ENCODE measurements at regions not wholly inside any gene's neighbourhood (a gene's known extent, or its start where the extent isn't known, plus 50 kb on each side); places are given as distances from the start of the nearest gene placed in this dataset.

DNA sequence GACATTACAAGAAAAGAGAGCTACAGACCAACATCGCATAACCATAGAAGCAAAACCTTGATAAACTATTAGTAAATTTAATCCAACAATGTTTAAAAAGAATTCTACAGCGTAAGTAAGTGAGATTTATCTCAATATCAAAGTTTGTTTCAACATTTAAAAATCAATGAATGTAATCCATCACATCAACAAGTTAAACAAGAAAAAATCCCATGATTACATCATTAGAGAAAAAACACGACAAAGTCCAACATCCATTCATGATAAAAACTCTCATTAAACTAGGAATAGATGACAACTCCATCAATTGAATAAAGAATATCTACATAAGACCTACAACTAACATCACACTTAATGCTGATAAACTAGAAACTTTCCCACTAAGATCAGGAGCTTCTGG, 239.0 kb upstream of the GGTLC1 start:
- no peak overlapping the region for H3K4me2 ChIP-seq (ENCODE audit: insufficient read depth, low read length)
- intact Hi-C loops (cut with micrococcal nuclease), result no loop called here
- no TSS peak for BruUV-seq (replicated peaks)
- DNase-seq (ENCODE audit: extremely low read depth in 1 of 4, low spot score in 3 of 4) (no peak), FAIRE-seq (no peak), ATAC-seq (no peak)
- TF ChIP-seq, protein P1, sequence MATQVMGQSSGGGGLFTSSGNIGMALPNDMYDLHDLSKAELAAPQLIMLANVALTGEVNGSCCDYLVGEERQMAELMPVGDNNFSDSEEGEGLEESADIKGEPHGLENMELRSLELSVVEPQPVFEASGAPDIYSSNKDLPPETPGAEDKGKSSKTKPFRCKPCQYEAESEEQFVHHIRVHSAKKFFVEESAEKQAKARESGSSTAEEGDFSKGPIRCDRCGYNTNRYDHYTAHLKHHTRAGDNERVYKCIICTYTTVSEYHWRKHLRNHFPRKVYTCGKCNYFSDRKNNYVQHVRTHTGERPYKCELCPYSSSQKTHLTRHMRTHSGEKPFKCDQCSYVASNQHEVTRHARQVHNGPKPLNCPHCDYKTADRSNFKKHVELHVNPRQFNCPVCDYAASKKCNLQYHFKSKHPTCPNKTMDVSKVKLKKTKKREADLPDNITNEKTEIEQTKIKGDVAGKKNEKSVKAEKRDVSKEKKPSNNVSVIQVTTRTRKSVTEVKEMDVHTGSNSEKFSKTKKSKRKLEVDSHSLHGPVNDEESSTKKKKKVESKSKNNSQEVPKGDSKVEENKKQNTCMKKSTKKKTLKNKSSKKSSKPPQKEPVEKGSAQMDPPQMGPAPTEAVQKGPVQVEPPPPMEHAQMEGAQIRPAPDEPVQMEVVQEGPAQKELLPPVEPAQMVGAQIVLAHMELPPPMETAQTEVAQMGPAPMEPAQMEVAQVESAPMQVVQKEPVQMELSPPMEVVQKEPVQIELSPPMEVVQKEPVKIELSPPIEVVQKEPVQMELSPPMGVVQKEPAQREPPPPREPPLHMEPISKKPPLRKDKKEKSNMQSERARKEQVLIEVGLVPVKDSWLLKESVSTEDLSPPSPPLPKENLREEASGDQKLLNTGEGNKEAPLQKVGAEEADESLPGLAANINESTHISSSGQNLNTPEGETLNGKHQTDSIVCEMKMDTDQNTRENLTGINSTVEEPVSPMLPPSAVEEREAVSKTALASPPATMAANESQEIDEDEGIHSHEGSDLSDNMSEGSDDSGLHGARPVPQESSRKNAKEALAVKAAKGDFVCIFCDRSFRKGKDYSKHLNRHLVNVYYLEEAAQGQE (IDR thresholded peaks at IDR 0.05; ENCODE audit: borderline replicate concordance), result no peak
- TF ChIP-seq, protein P1 (CRISPR knock-in tag; IDR thresholded peaks at IDR 0.05; ENCODE audit: low read depth), result no peak
- no peak for TF ChIP-seq NONO (IDR thresholded peaks at IDR 0.05; ENCODE audit: low read depth in 2 of 2, low read length in 1 of 2)
- TF ChIP-seq XRCC3 (IDR thresholded peaks at IDR 0.05), result no peak
- no peaks in the 10 kb centered on the region for H3K36me3 ChIP-seq (ENCODE audit: control insufficient read depth, insufficient read depth, low read length)
- H3K9ac ChIP-seq (ENCODE audit: insufficient read depth in 1 of 2, low read depth in 2 of 2, low read length in 2 of 2), result no peak overlapping the region
- no peak overlapping the region for H3K4me3 ChIP-seq
- 2% methylated on average over 3 of the region's 3 CpGs for WGBS (ENCODE audit: insufficient coverage, low coverage, missing lambda C conversion rate)
- no peaks in the 10 kb centered on the region for H3K9me3 ChIP-seq (replicated peaks; ENCODE audit: control insufficient read depth, insufficient read depth, low read depth, low read length)
- POLR2A ChIA-PET, result no interaction called here
- H2AFZ ChIP-seq (ENCODE audit: low read depth, low read length), result no peak overlapping the region
- H3K27ac ChIP-seq (ENCODE audit: extremely low read depth, low read depth, low read length), result no peak overlapping the region
- CTCF ChIA-PET (ENCODE audit: low intra/inter-chr PET ratio), result no interaction called here
- in situ Hi-C loops (cut with MboI), result no loop called here
- H3K27me3 ChIP-seq (ENCODE audit: control insufficient read depth in 2 of 2, insufficient read depth in 2 of 2, low read length in 2 of 2), result no peaks in the 10 kb centered on the region
- no peaks in the 10 kb centered on the region for H3K79me2 ChIP-seq (ENCODE audit: control insufficient read depth, insufficient read depth, low read length)
- H3K4me1 ChIP-seq (replicated peaks in 1 of 2; ENCODE audit: control insufficient read depth in 2 of 2, insufficient read depth in 2 of 2, low read length in 2 of 2), result no peaks in the 10 kb centered on the region
- no peaks in the 10 kb centered on the region for H3K9me1 ChIP-seq (ENCODE audit: control insufficient read depth, insufficient read depth, low read length)
- no peaks in the 10 kb centered on the region for H4K20me1 ChIP-seq (replicated peaks; ENCODE audit: control insufficient read depth, insufficient read depth, low read length)

Data from K562 (cell line).